Loucy (cell line): ENCODE measurements at regions not wholly inside any gene's neighbourhood (a gene's known extent, or its start where the extent isn't known, plus 50 kb on each side); places are given as distances from the start of the nearest gene placed in this dataset.

ENCODE experiments used
- CTCF ChIP-seq: fragments of 200-600 bp; sonication (generic); conservative IDR thresholded peaks from 2 replicates; pipeline ENCODE4 v1.5.1; 2014; ENCODE audit warnings: mild to moderate bottlenecking, antibody characterized with exemption, low read length
- EZH2phosphoT487 ChIP-seq: fragments of 200-600 bp; IDR thresholded peaks from 2 replicates; pipeline ENCODE4 v1.6.1; 2018; ENCODE audit warnings: antibody characterized with exemption, mild to moderate bottlenecking, moderate library complexity, borderline replicate concordance

GRCh38 chr11:86737230-86737629 lies 63.1 kb upstream of the PRSS23 start:
- TF ChIP-seq CTCF (no peak), EZH2phosphoT487 (no peak)
